HG02852 (cell line): ENCODE measurements at regions not wholly inside any gene's neighbourhood (a gene's known extent, or its start where the extent isn't known, plus 50 kb on each side); places are given as distances from the start of the nearest gene placed in this dataset.

Experiments used
- ATAC-seq: cut with Tn5 transposase; IDR thresholded peaks from one replicate; pipeline ENCODE4 v1.9.1; 2021; ENCODE audit warnings: mild to moderate bottlenecking, moderate library complexity; ENCODE audit not compliant: unreplicated experiment

DNA sequence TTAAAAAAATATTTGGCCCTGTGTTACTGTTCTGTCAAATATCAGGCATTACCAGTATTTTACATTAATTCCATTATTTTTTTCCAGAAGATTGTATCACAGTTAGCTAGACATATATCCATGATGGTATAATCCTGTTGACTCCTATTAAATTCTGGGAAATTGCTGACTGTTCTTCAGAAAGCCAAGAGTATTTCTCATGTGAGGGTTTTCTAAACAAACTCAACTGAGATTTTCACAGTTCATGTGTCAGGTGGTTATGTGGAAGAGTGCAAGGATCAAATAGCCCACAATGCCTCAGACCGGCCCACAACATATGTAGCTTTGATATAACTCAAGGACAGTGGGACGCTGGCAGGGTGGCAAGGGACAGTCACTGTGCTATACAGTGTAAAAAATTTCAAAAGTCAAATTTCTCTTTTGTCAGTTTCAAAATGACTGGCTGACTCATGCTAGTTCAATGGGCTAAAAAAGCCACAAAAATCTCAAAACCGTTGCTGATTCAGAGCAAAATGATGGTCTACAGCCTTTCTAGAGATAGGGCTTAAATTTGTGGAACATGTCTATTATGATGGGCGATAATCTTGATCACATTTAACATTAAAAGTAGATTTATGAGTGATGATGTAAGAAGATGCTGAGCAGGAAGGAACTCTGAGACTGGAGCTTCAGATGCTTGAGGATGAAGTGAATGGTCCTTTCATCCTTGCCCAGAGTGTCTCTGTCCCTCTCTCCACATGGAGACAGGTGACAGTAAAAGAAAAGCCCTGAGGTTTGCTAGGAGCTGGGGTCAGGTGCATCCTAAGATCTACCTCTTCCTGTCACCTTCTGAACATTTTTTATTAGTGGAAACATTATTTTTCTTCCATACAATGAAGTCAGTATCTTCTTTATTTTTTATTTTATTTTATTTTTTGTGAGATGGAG, 175.8 kb upstream of the PIEZO2 start:
- ATAC-seq = peak; percentile 94

DNA sequence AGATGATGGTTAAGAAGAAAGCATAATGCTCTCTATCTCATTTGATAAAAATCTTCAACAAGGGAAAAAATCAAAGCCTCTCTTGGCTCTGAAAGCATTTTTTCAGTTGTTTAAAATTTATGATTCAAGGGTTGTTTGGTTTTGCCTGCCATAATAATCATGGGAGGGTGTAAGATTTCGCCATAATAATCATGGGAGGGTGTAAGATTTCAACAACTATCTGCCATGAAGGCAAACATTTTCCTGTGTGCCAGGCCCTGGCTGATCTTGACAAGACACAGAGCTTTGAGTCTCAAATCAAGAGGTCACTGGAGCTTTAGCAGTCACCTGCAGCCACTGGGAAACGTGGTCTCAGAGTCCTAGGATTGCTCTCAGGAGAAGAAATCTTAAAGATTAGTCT, 175.1 kb upstream of the PIEZO2 start:
- no peak for ATAC-seq

DNA sequence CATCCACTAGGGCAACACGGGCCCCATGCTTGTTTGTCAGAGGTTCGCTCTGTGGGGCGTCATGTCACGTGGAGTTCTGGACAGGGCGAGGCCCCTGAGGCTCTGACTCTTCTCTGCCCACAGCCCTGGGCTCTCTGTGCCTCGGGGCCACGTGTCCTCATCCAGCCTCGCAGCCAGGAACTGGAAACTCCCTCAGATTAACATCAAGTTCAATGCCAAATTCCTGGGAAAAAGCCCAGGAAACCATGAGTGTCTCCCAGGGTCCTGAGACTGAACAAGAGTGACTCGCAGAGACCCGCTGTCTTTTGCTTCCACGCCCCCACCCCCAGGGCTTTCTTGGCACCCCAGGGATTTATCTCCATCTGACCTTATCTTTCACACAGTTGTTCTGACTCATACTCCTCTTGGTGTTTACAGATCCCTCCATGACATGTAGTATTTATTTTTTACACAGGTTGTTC, 174.0 kb upstream of the PIEZO2 start:
- ATAC-seq = no peak

DNA sequence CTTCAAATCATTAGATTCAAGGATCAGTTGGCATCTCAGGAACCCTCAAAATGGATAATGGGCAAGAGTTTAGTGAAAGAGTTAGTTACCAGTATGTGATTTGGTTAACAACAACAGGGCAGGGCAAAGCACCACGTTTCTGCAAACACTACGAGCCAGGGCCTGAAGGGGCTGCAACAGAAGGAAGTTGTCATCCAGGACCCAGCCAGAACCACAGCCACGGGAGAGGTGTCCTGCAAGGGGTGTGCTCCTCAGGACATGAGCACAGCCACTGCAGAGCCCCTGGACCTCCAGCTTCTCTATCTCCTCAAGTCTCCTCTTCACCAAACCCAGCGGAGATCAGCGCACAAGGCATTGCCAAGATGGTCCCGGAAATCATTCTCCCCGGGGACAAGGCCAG, 173.3 kb upstream of the PIEZO2 start:
- no peak for ATAC-seq

DNA sequence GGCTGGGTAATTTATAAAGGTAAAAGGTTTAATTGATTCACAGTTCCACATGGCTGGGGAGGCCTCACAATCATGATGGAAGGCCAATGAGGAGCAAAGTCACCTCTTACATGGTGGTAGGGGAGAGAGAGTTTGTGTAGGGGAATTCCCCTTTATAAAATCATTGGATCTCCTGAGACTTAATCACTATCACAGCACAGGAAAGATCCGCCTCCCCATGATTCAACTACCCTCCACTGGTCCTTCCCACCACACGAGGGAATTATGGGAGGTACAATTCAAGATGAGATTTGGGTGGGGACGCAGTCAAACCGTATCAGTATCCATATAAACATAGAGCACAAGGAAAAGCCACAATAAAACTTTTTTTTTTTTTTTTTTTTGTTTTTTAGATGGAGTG, 172.6 kb upstream of the PIEZO2 start:
- ATAC-seq = no peak

DNA sequence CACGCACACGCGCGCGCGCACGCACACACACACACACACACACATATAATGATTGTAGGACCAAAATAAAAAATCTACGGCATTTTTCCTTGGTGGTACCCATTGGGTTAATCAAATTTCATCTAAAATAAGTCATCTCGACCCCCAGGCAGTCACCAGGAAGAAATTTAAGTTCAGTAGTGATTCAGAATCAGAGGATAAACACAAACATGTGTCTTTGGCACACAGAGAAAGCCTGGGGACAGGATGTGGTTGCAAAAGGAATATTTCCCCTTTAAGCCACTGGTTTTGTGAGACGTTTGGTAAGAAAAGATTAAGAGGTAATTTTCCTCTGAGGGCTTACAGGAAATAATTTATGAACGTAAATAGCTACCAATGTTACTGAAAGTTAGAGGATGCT, 171.6 kb upstream of the PIEZO2 start:
- no peak for ATAC-seq

DNA sequence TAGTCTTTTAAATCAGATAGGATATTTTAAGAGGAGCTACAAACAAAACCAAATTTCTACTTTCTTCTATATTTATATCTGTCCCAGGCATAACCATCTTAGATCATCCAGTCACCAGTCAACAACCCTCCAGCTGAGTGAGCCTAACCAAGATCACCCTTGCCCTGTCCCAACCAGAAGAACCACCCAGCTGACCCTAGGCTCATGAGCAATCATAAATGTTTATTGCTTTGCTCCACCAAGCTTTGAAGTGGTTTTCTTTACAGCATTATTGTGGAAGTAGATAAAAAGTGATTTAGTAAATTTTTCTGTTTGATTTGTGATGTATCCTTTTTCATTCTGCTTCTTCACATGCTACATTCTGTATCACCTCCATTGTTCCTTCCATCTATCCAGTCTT, 167.2 kb upstream of the PIEZO2 start:
- no peak for ATAC-seq

DNA sequence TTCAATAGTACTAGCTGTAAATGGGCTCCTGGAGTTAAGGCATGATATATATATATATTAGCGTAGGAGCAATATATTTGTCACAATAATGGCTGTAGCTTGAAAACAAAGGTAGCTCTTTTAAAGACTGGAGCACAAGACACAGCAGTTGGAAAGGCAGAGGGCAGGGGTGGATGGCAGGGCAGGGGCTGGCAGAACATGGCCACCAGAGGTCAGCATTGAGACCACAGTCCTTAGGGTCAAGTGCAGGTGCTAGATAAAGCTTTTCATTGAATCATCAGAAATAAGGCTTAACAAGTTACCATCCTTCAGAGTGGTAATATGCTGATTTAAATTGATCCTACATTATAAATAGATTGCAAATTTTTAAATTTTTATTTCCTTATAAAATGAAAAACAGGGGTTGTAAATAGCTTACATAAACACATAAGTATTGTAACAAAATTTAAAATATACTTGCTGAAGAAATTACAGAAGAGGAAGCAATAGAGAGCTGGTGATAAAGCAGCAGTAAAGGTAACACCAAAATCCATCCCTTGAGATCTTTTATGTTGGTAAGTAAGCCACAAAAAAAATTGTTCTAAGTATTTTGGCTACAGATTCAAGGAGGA, 161.2 kb upstream of the PIEZO2 start:
- no peak for ATAC-seq

DNA sequence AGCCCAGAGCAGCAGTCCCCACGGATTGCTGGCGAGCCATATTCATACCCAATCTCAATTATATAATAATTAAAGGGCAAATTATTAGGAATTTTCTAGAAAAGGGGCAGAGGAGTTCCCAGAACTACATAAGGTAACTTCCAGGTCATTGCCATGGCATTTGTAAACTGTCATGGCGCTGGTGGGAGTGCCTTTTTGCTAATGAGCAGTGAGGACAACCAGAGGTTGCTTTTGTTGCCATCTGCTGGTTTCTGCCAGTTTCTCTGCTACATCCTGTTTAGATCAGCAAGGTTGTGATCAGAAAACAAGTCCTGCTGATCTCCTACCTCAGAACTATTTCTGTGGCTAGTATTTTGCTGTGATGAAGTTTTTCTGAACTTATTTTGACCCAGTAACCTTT, 159.8 kb upstream of the PIEZO2 start:
- ATAC-seq = no peak

DNA sequence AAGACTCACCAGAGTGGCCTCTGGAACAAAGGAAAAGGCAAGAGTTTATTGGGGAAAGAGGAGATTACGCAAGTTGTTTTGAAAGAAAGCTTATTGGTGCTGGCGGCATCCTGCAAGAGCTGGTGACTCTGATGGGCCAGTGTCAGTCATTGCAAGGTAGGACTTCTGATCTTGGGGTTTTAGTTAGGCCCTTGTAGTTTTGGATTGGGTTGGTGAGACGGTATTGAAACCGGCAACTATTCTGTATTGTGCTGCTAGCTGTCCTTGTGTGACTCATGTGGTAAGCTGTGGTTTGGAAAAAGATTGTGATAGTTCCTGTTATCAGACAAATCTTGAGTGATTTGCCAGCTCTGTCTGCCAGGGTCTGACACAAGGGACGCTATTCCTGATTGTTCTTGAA, 159.1 kb upstream of the PIEZO2 start:
- ATAC-seq = no peak

DNA sequence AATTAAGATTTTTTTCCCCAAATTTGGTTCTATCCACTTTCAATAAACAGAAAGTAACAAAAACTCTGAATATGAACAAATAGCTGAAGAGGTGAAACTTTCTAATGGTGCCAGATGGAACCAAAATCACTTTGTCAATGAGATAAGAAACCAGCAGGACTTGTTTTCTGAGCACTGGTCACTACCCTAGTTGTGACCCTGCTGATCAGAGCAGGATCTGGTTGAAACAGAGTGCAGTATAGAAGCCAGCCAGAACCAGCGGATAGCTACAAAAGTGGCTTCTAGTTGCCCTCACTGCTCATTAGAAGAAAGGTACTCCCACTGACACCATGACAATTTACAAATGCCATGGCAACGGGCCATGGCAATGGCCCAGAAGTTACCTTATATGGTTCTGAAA, 158.3 kb upstream of the PIEZO2 start:
- no peak for ATAC-seq

DNA sequence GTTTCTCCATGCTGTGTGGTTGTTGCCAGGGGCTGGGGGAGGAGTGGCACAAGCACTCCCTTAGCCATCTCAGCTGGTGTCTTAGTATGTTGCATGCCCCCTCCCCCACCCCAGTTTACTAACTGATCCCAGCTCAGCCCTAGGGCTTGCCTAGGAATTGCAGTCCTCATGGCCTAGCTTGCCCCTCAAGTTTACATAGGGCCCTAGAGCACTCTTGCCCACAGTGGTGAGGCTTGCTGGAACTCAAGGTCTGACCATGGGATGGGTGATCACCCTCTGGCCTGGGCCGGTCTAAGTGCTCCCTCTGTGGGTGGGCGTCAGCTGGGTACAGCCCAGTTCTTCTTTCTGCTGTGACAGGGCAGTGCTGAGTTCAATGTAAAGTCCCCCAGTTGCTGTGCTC, 156.1 kb upstream of the PIEZO2 start:
- no peak for ATAC-seq

DNA sequence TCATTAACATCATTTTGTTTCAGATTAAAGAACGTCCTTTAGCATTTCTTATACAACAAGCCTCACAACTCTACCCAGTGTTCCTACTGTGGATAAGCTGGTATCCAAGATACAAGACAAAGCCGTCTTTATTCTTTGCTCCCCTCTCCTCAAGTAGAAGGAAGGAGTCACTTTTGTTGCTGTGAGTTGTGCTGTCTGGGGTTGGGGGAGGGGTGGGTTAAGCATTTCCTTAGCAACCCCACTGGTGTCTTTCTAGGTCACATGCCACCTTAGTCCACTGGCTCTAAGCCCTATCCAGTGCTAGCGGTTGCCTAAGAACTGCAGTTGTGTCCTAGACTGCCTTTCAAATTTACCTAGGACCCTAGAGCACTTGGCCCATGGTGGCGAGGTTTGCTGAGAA, 155.6 kb upstream of the PIEZO2 start:
- ATAC-seq = no peak

DNA sequence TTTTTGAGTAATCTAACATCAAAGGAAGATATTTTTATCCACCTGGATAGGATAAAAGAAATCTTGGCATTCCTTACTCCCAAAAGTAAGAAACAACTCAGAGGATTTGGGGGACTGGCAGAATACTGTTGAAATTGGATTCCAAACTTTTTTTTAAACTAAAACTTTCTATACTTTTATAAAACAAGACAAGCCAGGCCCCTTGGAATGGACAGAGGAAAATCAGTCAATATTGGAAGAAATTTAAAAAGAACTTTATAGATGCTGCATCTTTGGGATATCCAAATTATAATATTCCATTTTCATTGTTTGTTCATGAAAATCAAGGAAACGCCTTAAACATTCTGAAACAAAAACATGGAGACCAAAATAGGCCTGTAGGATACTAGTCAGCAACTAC, 147.6 kb upstream of the PIEZO2 start:
- ATAC-seq = no peak

DNA sequence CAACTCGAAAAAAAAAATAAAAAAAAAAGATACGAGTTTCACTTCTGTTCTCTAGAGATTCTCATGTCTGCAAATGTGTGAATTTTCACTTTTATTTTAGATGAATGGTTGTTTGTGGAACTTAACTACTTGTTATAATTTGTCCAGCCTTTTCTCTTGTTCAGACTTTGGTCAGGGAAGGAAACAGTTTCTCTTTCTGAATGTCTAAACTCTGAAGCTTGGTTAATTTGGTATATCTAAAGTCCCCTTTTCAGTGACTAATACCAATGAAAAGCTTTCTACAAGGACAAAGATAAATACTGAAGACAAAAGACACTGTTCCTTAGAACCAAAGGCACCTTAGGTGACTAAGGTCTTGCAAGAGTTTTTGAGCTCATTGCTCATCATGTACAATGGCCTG, 144.4 kb upstream of the PIEZO2 start:
- ATAC-seq = no peak

DNA sequence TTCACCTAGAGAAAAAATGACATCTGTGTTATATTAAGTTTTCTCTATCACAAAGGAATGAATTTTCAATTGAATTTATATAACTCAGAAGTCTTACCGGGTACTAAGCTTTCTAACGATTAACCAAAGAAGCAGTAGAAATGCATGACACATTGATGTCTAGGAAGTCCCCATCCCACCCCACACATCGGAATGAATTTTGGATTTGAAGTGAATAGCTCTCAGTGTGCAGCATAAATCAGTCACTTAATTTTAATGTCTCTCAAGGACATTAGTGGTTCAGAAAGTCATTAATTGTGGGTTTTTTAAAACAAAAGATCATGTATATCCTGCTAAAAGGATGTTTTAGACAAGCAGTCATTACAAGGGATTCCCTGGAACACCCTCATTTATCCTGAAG, 141.4 kb upstream of the PIEZO2 start:
- ATAC-seq = no peak

DNA sequence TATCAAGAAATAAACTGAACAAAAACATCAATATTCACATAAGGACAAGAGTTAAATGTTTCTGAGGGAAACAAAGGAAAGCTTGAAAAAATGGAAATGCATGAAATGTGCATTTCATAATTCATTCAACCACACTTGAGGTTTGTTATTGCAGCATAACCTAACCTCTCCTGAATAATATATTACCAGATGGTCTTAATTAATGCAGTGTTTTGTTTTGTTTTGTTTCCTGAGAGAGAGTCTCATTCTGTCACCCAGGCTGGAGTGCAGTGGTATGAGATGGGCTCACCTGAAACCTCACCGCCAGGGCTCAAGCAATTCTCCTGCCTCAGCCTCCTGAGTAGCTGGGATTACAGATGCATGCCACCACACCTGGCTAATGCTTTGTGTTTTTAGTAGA, 139.9 kb upstream of the PIEZO2 start:
- ATAC-seq = no peak

DNA sequence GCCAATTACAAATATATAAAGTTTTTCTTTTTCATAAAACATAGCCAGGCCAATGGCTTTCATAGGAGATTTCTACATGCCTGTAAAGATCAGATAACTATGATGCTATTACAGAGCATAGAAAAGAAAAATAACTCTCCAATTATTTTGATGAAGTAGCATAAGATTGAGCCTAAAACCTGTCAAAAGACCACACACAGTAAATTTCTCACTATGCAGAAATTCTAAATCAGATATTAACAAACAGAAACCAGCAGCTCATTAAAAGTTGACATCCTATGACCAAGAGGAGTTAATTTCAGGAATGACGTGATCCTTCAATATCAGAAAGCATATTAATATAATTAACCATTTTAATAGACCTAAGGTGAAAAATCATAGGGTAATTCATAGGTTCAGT, 139.0 kb upstream of the PIEZO2 start:
- no peak for ATAC-seq

DNA sequence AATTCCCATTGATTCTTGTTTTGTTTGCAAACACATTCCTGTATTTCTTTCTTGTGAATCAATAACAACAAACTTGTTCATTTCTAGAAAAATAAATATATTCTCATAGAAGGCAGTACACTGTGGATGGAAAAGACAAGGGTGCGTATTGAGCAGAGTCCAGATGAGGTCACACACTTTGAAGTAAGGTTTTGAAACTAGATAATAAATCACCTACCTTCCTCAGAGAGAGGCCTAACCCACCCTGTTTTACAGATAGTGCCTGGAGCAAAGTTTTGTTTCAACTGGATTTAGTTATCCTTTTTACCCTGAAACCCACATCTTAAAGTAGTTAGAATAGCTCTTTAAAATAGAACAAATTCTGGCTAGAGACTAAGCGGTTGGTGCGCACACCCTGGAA, 137.1 kb upstream of the PIEZO2 start:
- ATAC-seq = no peak

DNA sequence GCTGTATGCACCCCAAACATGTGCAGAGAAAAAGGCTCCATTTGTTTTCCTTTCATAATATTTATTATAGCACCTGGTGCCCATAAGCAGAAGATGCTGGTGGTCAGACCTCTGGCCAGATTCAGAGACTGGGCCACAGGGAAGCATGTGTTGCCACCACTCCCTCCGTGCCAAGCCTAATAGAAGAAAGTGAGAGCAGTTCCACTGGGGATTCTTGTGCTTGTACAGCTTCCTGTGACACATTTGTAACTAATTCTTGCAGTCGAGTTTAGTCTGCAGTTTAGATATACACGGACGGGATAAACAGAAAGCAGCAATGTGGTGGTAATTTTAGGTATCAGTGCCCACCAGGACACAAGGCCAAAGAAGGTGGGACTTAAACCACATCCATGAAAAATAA, 135.4 kb upstream of the PIEZO2 start:
- ATAC-seq = no peak

DNA sequence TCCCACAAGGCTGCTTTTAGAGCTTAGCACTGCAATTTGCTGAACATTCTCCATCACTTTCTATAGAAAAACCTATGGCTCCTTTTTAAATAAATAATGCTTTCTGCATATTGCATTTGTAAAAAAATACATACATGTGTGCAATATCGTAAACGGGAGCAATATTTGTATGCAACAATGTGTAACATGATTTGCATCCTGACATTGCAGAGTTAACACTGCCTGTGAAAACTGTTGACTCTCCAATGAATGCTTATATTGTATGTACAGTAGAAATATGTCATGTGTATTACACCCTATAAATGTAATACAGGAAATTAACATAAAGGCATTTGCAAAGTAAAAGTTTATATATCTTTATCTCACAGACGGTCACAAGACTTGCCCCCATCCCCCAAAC, 135.0 kb upstream of the PIEZO2 start:
- ATAC-seq = no peak

DNA sequence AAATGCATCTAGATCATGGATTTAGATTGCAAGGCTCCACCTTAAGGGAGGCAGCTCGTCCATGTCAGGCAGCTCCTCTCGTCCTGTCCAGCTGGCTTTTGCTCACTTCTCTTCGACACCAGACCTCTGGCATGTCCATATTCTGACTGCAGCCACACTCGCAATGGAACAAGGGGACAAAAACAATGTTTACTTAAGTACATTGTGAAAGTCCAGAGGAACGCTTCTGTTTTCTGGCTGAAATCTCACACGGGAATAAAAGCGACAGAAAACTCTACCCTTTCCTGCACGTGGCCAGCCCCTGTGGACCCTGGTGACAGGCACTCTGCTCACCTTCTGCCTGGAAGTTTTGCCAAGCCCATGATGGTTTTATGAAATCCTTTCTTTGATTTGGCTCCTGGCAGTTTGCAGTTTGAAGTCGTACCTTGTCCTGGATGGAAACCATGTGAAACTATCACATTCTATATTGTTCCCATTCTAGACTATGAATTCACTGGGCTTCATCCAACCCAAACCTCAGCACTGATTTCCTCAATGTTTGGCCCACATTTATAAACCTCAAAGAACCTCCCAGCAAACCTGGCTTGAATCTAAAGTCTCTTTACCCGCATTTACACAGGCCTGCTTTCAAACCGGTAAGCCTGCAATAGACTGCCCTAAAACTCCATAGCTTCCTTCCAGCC, 134.3 kb upstream of the PIEZO2 start:
- no peak for ATAC-seq
